ENCODE measurements at regions not wholly inside any gene's neighbourhood (a gene's known extent, or its start where the extent isn't known, plus 50 kb on each side); places are given as distances from the start of the nearest gene placed in this dataset.

DNA sequence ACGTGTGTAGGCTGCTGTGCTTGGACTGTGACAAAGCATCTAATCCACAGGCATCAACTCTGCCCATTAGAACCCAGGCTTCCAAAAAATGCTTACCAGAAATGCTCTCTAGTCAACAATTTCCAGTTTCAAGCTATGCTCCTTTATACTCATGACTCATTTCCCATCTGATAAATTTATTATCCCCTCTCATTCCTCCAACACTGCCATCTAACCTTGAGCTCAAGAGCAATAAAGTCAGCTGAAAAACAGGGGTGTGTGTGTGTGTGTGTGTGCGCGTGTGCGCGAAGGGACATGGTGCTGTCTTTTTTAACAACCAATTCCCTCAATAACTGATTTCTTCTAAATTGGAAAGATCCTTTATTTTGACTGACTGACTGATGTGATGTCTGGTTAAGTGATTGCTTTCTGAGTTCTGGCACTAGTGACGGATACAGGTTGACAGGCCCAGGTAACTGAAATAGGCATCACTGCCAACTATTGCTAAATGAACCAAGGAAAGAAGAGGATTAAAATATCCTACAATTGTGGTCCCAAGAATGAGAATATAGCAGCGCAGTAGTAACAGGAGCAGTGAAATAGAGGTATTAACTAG, 405.5 kb downstream of the ZNF385D start:
- no peak for TF ChIP-seq EZH2phosphoT487 (IDR thresholded peaks at IDR 0.05; ENCODE audit: unreplicated experiment)
- no peak for TF ChIP-seq CREB1 (CRISPR knock-in tag; IDR thresholded peaks at IDR 0.05; ENCODE audit: low read depth)
- TF ChIP-seq ZNF331 (CRISPR knock-in tag; IDR thresholded peaks at IDR 0.05; ENCODE audit: low read depth), result no peak
- TF ChIP-seq EZH2 (IDR thresholded peaks at IDR 0.05; ENCODE audit: low read depth, unreplicated experiment), result no peak
- TF ChIP-seq JUNB (IDR thresholded peaks at IDR 0.05; ENCODE audit: unreplicated experiment), result no peak
- TF ChIP-seq REST (IDR thresholded peaks at IDR 0.05; ENCODE audit: unreplicated experiment), result no peak
- TF ChIP-seq ZNF114 (CRISPR knock-in tag; IDR thresholded peaks at IDR 0.05), result no peak
- no peak for TF ChIP-seq STAT1 (IDR thresholded peaks at IDR 0.05; ENCODE audit: unreplicated experiment)
- TF ChIP-seq, protein P1, sequence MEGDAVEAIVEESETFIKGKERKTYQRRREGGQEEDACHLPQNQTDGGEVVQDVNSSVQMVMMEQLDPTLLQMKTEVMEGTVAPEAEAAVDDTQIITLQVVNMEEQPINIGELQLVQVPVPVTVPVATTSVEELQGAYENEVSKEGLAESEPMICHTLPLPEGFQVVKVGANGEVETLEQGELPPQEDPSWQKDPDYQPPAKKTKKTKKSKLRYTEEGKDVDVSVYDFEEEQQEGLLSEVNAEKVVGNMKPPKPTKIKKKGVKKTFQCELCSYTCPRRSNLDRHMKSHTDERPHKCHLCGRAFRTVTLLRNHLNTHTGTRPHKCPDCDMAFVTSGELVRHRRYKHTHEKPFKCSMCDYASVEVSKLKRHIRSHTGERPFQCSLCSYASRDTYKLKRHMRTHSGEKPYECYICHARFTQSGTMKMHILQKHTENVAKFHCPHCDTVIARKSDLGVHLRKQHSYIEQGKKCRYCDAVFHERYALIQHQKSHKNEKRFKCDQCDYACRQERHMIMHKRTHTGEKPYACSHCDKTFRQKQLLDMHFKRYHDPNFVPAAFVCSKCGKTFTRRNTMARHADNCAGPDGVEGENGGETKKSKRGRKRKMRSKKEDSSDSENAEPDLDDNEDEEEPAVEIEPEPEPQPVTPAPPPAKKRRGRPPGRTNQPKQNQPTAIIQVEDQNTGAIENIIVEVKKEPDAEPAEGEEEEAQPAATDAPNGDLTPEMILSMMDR (conservative IDR thresholded peaks at IDR 0.05; ENCODE audit: low read depth in 2 of 2), result no peak
- TF ChIP-seq NANOG (IDR thresholded peaks at IDR 0.05; ENCODE audit: borderline replicate concordance), result no peak
- TF ChIP-seq, protein P2, sequence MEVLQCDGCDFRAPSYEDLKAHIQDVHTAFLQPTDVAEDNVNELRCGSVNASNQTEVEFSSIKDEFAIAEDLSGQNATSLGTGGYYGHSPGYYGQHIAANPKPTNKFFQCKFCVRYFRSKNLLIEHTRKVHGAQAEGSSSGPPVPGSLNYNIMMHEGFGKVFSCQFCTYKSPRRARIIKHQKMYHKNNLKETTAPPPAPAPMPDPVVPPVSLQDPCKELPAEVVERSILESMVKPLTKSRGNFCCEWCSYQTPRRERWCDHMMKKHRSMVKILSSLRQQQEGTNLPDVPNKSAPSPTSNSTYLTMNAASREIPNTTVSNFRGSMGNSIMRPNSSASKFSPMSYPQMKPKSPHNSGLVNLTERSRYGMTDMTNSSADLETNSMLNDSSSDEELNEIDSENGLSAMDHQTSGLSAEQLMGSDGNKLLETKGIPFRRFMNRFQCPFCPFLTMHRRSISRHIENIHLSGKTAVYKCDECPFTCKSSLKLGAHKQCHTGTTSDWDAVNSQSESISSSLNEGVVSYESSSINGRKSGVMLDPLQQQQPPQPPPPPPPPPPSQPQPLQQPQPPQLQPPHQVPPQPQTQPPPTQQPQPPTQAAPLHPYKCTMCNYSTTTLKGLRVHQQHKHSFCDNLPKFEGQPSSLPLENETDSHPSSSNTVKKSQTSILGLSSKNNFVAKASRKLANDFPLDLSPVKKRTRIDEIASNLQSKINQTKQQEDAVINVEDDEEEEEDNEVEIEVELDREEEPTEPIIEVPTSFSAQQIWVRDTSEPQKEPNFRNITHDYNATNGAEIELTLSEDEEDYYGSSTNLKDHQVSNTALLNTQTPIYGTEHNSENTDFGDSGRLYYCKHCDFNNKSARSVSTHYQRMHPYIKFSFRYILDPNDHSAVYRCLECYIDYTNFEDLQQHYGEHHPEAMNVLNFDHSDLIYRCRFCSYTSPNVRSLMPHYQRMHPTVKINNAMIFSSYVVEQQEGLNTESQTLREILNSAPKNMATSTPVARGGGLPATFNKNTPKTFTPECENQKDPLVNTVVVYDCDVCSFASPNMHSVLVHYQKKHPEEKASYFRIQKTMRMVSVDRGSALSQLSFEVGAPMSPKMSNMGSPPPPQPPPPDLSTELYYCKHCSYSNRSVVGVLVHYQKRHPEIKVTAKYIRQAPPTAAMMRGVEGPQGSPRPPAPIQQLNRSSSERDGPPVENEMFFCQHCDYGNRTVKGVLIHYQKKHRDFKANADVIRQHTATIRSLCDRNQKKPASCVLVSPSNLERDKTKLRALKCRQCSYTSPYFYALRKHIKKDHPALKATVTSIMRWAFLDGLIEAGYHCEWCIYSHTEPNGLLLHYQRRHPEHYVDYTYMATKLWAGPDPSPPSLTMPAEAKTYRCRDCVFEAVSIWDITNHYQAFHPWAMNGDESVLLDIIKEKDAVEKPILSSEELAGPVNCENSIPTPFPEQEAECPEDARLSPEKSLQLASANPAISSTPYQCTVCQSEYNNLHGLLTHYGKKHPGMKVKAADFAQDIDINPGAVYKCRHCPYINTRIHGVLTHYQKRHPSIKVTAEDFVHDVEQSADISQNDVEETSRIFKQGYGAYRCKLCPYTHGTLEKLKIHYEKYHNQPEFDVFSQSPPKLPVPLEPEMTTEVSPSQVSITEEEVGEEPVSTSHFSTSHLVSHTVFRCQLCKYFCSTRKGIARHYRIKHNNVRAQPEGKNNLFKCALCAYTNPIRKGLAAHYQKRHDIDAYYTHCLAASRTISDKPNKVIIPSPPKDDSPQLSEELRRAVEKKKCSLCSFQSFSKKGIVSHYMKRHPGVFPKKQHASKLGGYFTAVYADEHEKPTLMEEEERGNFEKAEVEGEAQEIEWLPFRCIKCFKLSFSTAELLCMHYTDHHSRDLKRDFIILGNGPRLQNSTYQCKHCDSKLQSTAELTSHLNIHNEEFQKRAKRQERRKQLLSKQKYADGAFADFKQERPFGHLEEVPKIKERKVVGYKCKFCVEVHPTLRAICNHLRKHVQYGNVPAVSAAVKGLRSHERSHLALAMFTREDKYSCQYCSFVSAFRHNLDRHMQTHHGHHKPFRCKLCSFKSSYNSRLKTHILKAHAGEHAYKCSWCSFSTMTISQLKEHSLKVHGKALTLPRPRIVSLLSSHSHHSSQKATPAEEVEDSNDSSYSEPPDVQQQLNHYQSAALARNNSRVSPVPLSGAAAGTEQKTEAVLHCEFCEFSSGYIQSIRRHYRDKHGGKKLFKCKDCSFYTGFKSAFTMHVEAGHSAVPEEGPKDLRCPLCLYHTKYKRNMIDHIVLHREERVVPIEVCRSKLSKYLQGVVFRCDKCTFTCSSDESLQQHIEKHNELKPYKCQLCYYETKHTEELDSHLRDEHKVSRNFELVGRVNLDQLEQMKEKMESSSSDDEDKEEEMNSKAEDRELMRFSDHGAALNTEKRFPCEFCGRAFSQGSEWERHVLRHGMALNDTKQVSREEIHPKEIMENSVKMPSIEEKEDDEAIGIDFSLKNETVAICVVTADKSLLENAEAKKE (CRISPR knock-in tag; IDR thresholded peaks at IDR 0.05), result no peak
- TF ChIP-seq ETS1 (IDR thresholded peaks at IDR 0.05), result no peak
- H3F3A ChIP-seq (replicated peaks; ENCODE audit: low read depth), result no peaks in the 10 kb centered on the region
- H3K4me2 ChIP-seq, result no peak overlapping the region
- no peak for DNase-seq (ENCODE audit: low spot score)
- H3K36me3 ChIP-seq (ENCODE audit: insufficient read depth), result no peaks in the 10 kb centered on the region
- H3K4me3 Mint-ChIP-seq, result no peak overlapping the region
- no peak for ATAC-seq
- no peaks in the 10 kb centered on the region for H3K4me1 ChIP-seq (ENCODE audit: insufficient read depth)
- H3K27me3 Mint-ChIP-seq (ENCODE audit: insufficient read depth, low read depth, poor library complexity), result no peaks in the 10 kb centered on the region
- no peaks in the 10 kb centered on the region for H3K79me2 ChIP-seq (replicated peaks; ENCODE audit: insufficient read depth)
- H4K20me1 ChIP-seq (replicated peaks; ENCODE audit: insufficient read depth), result no peaks in the 10 kb centered on the region
- no peaks in the 10 kb centered on the region for H3K9me2 ChIP-seq (ENCODE audit: insufficient read depth)
- H2AFZ ChIP-seq, result no peak overlapping the region
- H3K36me3 Mint-ChIP-seq (ENCODE audit: low read depth), result no peaks in the 10 kb centered on the region
- H3K4me1 Mint-ChIP-seq, result no peaks in the 10 kb centered on the region
- H3K27me3 ChIP-seq (ENCODE audit: insufficient read depth), result no peaks in the 10 kb centered on the region
- H3K27ac ChIP-seq (ENCODE audit: low read depth), result no peak overlapping the region
- H3K9me3 Mint-ChIP-seq, result no peaks in the 10 kb centered on the region
- H3K27ac Mint-ChIP-seq, result no peak overlapping the region
- no peak overlapping the region for H3K4me3 ChIP-seq
